SK-N-SH treated with all-trans-retinoic acid at 6 μM for 48 hours (cell line): ENCODE measurements at regions not wholly inside any gene's neighbourhood (a gene's known extent, or its start where the extent isn't known, plus 50 kb on each side); places are given as distances from the start of the nearest gene placed in this dataset.

Experiments used
- ATAC-seq: fragments of 200-7000 bp; cut with Tn5 transposase; 3 replicates; pipeline ENCODE4 v1.9.1; 2020; ENCODE audit warnings: mild to moderate bottlenecking, moderate library complexity
- BACH2 ChIP-seq: fragments of 250-450 bp; sonication (Bioruptor Pico); IDR thresholded peaks from 2 replicates; pipeline ENCODE4 v1.9.0; 2021; ENCODE audit warnings: mild to moderate bottlenecking, borderline replicate concordance
- CSDC2 ChIP-seq: fragments of 250-450 bp; sonication (Bioruptor Pico); IDR thresholded peaks from 2 replicates; pipeline ENCODE4 v1.5.0; 2020; ENCODE audit warnings: mild to moderate bottlenecking, moderate library complexity
- ESRRG ChIP-seq: fragments of 250-450 bp; sonication (Bioruptor Pico); IDR thresholded peaks from 2 replicates; pipeline ENCODE4 v1.6.1; 2021; ENCODE audit warnings: mild to moderate bottlenecking
- GLIS3 ChIP-seq: fragments of 250-450 bp; sonication (Bioruptor Pico); IDR thresholded peaks from 2 replicates; pipeline ENCODE4 v1.5.0; 2020; ENCODE audit warnings: mild to moderate bottlenecking, moderate library complexity
- ISL1 ChIP-seq: fragments of 250-450 bp; sonication (Bioruptor Pico); IDR thresholded peaks from 2 replicates; pipeline ENCODE4 v2.1.2; 2022; ENCODE audit warnings: mild to moderate bottlenecking, moderate library complexity
- OSR1 ChIP-seq: fragments of 250-450 bp; sonication (Bioruptor Pico); IDR thresholded peaks from 2 replicates; pipeline ENCODE4 v1.8.0; 2022; ENCODE audit warnings: moderate library complexity, mild to moderate bottlenecking, inconsistent platforms
- PPARA ChIP-seq: fragments of 250-450 bp; sonication (Bioruptor Pico); IDR thresholded peaks from 2 replicates; pipeline ENCODE4 v1.5.0; 2020; ENCODE audit warnings: mild to moderate bottlenecking, borderline replicate concordance
- RARB ChIP-seq: fragments of 250-450 bp; sonication (Bioruptor Pico); IDR thresholded peaks from 2 replicates; pipeline ENCODE4 v1.8.0; 2021; ENCODE audit warnings: mild to moderate bottlenecking, moderate library complexity
- SNAI2 ChIP-seq: fragments of 250-450 bp; sonication (Bioruptor Pico); IDR thresholded peaks from 2 replicates; pipeline ENCODE4 v1.5.0; 2020; ENCODE audit warnings: mild to moderate bottlenecking, moderate library complexity
- TCF4 ChIP-seq: fragments of 250-450 bp; sonication (Bioruptor Pico); IDR thresholded peaks from 2 replicates; pipeline ENCODE4 v1.8.0; 2021; ENCODE audit warnings: mild to moderate bottlenecking, moderate library complexity, borderline replicate concordance
- ZC3H10 ChIP-seq: fragments of 250-450 bp; sonication (Bioruptor Pico); IDR thresholded peaks from 2 replicates; pipeline ENCODE4 v1.5.1; 2021; ENCODE audit warnings: mild to moderate bottlenecking, moderate library complexity
- ZFP3 ChIP-seq: fragments of 250-450 bp; sonication (Bioruptor Pico); IDR thresholded peaks from 2 replicates; pipeline ENCODE4 v1.5.0; 2020; ENCODE audit warnings: mild to moderate bottlenecking, moderate library complexity
- ZFP30 ChIP-seq: fragments of 450-650 bp; formaldehyde crosslinking; IDR thresholded peaks from 2 replicates; pipeline ENCODE4 v1.5.0; 2022; ENCODE audit warnings: mild to moderate bottlenecking, moderate library complexity
- ZNF565 ChIP-seq: fragments of 450-650 bp; formaldehyde crosslinking; conservative IDR thresholded peaks from 2 replicates; pipeline ENCODE4 v1.5.0; 2020; ENCODE audit warnings: low read depth, mild to moderate bottlenecking, moderate library complexity
- ZNF70 ChIP-seq: fragments of 450-650 bp; formaldehyde crosslinking; IDR thresholded peaks from 2 replicates; pipeline ENCODE4 v1.5.0; 2020; ENCODE audit warnings: mild to moderate bottlenecking, moderate library complexity
- ZNF8 ChIP-seq: fragments of 450-650 bp; formaldehyde crosslinking; IDR thresholded peaks from 2 replicates; pipeline ENCODE4 v1.5.0; 2020; ENCODE audit warnings: mild to moderate bottlenecking, moderate library complexity
- TF ChIP-seq, protein P1 (sequence below): fragments of 250-450 bp; sonication (Bioruptor Pico); IDR thresholded peaks from 2 replicates; pipeline ENCODE4 v1.8.0; 2021; ENCODE audit warnings: low read depth, mild to moderate bottlenecking, moderate library complexity, borderline replicate concordance
- TF ChIP-seq, protein P2 (sequence below): fragments of 250-450 bp; sonication (Bioruptor Pico); IDR thresholded peaks from 2 replicates; pipeline ENCODE4 v1.5.1; 2020; ENCODE audit warnings: low read depth, mild to moderate bottlenecking, moderate library complexity
- TF ChIP-seq, protein P3 (sequence below): fragments of 250-450 bp; sonication (Bioruptor Pico); IDR thresholded peaks from 2 replicates; pipeline ENCODE4 v1.5.0; 2020; ENCODE audit warnings: mild to moderate bottlenecking, moderate library complexity
- TF ChIP-seq, protein P4 (sequence below): fragments of 250-450 bp; sonication (Bioruptor Pico); IDR thresholded peaks from 2 replicates; pipeline ENCODE4 v1.5.1; 2021; ENCODE audit warnings: mild to moderate bottlenecking, moderate library complexity
- TF ChIP-seq, protein P5 (sequence below): fragments of 250-450 bp; sonication (Bioruptor Pico); IDR thresholded peaks from 2 replicates; pipeline ENCODE4 v1.8.0; 2020; ENCODE audit warnings: mild to moderate bottlenecking, moderate library complexity, borderline replicate concordance

DNA sequence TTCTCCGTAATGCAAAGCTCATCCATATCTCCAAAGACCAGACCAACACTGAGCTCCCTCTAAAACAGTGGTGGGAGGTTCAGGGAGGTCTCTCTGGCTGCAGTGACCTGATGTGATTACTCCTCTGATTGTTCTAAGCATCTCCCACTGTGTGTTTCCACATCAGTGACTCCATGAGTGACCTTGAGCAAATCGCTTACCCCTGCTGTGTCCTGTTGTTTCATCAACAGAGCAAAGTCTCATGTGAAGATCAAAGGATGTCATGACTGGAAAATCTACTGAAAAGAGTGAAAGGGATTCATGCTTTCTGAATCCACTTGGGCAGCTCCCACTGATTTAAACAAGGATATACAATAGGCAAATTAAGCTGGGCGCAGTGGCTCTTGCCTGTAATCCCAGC lies 352.9 kb downstream of the TMEM114 start:
- ATAC-seq: no peak
- TF ChIP-seq ZNF565 (CRISPR knock-in tag): no peak
- no peak for TF ChIP-seq OSR1
- no peak for TF ChIP-seq TCF4 (CRISPR knock-in tag)
- no peak for TF ChIP-seq ZNF8 (CRISPR knock-in tag)
- TF ChIP-seq ZC3H10 (CRISPR knock-in tag): no peak
- no peak for TF ChIP-seq ZNF70 (CRISPR knock-in tag)
- no peak for TF ChIP-seq ZFP3

DNA sequence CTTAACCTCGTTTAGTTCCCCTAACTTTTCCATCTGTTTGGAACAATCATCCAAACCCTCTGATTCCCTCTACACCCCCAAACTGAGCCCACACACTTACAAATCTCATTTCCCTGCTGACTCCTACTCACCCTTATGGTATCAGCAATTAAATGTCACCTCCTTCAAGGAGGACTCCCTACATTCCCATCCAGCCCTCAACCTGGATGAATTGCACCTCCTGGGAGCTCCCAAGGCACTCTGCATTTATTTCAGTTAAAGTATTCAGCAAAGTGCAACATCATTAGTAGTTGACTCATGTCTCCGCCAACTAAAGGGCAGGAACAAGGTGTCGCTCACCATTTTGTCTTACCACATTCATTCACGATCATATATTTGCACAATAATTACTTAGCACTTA lies 353.5 kb downstream of the TMEM114 start:
- no peak for TF ChIP-seq PPARA (CRISPR knock-in tag)
- TF ChIP-seq CSDC2 (CRISPR knock-in tag): no peak
- no peak for TF ChIP-seq SNAI2
- TF ChIP-seq ZC3H10 (CRISPR knock-in tag): no peak
- TF ChIP-seq ZFP30: no peak
- no peak for TF ChIP-seq TCF4 (CRISPR knock-in tag)
- no peak for TF ChIP-seq OSR1
- TF ChIP-seq GLIS3: no peak
- no peak for TF ChIP-seq ZFP3
- no peak for TF ChIP-seq BACH2 (CRISPR knock-in tag)
- TF ChIP-seq ZNF565 (CRISPR knock-in tag): no peak
- no peak for TF ChIP-seq ISL1 (CRISPR knock-in tag)
- TF ChIP-seq, protein P1, sequence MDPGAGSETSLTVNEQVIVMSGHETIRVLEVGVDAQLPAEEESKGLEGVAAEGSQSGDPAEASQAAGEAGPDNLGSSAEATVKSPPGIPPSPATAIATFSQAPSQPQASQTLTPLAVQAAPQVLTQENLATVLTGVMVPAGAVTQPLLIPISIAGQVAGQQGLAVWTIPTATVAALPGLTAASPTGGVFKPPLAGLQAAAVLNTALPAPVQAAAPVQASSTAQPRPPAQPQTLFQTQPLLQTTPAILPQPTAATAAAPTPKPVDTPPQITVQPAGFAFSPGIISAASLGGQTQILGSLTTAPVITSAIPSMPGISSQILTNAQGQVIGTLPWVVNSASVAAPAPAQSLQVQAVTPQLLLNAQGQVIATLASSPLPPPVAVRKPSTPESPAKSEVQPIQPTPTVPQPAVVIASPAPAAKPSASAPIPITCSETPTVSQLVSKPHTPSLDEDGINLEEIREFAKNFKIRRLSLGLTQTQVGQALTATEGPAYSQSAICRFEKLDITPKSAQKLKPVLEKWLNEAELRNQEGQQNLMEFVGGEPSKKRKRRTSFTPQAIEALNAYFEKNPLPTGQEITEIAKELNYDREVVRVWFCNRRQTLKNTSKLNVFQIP (CRISPR knock-in tag): no peak
- no peak for TF ChIP-seq ESRRG (CRISPR knock-in tag)
- TF ChIP-seq ZNF8 (CRISPR knock-in tag): no peak
- TF ChIP-seq, all 23 proteins: peak for 0
- ATAC-seq: no peak

DNA sequence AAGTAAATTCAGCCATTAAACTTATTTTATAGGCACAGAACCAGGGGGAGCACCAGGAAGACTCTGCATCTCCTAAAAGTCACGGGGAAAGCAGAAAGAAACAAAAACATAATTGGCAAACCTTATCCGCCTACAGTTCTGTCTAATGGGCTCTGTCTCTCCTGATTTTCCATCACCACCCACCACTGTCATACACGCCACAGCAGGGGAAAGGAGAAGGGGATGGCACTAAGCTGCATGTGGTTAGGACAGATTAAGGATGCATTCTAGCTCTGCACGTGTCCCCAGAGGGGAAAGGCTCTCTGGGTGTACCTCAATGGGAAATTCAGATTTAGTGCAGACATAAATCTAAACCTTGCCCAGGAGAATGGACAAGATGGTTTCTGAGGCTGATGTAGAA lies 359.8 kb downstream of the TMEM114 start:
- ATAC-seq: no peak
- TF ChIP-seq ZNF8 (CRISPR knock-in tag) (no peak), TCF4 (CRISPR knock-in tag) (no peak), ZC3H10 (CRISPR knock-in tag) (no peak), ESRRG (CRISPR knock-in tag) (no peak), SNAI2 (no peak), RARB (no peak), GLIS3 (no peak)
- TF ChIP-seq, protein P2, sequence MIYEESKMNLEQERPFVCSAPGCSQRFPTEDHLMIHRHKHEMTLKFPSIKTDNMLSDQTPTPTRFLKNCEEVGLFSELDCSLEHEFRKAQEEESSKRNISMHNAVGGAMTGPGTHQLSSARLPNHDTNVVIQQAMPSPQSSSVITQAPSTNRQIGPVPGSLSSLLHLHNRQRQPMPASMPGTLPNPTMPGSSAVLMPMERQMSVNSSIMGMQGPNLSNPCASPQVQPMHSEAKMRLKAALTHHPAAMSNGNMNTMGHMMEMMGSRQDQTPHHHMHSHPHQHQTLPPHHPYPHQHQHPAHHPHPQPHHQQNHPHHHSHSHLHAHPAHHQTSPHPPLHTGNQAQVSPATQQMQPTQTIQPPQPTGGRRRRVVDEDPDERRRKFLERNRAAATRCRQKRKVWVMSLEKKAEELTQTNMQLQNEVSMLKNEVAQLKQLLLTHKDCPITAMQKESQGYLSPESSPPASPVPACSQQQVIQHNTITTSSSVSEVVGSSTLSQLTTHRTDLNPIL: no peak
- TF ChIP-seq, protein P3, sequence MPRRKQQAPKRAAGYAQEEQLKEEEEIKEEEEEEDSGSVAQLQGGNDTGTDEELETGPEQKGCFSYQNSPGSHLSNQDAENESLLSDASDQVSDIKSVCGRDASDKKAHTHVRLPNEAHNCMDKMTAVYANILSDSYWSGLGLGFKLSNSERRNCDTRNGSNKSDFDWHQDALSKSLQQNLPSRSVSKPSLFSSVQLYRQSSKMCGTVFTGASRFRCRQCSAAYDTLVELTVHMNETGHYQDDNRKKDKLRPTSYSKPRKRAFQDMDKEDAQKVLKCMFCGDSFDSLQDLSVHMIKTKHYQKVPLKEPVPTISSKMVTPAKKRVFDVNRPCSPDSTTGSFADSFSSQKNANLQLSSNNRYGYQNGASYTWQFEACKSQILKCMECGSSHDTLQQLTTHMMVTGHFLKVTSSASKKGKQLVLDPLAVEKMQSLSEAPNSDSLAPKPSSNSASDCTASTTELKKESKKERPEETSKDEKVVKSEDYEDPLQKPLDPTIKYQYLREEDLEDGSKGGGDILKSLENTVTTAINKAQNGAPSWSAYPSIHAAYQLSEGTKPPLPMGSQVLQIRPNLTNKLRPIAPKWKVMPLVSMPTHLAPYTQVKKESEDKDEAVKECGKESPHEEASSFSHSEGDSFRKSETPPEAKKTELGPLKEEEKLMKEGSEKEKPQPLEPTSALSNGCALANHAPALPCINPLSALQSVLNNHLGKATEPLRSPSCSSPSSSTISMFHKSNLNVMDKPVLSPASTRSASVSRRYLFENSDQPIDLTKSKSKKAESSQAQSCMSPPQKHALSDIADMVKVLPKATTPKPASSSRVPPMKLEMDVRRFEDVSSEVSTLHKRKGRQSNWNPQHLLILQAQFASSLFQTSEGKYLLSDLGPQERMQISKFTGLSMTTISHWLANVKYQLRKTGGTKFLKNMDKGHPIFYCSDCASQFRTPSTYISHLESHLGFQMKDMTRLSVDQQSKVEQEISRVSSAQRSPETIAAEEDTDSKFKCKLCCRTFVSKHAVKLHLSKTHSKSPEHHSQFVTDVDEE (CRISPR knock-in tag): no peak

DNA sequence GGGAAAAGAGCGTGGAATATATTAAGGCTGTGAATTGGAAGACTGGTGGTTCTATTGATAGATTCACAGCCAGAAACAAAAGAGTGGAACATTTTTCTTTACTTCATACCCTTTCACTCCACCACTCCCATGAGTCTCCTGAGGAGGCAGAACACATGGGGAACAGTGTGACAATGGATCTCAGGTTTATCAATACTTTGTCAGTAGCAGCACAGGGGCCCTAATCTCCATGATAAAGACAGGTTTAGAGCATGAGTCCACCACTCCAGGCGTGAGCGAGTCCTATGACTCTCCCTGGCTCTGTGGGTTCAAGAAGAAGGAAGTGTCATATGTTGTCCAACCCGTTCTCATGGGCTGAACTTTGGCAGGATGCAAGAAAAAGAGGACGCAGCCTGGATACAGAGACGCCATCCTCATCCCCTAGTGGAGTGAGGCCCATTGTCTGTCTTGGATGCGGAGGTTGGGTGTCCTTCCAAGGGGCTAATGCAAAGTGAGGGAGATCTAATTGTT lies 361.2 kb downstream of the TMEM114 start:
- TF ChIP-seq OSR1 (no peak), GLIS3 (no peak), CSDC2 (CRISPR knock-in tag) (no peak), BACH2 (CRISPR knock-in tag) (no peak)
- no peak for ATAC-seq

DNA sequence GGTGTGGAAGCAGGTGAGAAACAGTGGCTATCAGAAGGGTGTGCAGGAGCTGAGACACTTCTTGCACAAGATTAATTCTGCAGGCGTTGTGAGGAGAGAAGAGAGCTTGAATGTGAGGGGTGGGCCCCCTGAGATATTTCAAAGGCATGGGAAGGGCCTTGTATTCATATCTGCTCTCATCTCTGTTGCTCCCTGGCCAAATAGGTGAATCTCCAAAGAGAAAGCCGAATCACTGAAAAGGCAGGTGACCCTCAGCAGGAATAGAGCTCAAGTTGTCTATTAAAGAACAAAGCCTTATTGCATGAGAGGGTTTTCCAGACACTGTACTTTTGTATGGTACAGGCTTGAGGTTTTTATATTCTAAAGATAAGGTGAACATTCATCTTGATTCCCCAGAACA lies 373.1 kb downstream of the TMEM114 start:
- no peak for ATAC-seq
- TF ChIP-seq SNAI2 (no peak), RARB (no peak), ZFP30 (no peak), ZNF70 (CRISPR knock-in tag) (no peak), ZC3H10 (CRISPR knock-in tag) (no peak), TCF4 (CRISPR knock-in tag) (no peak)
- TF ChIP-seq, protein P1 (CRISPR knock-in tag): no peak
- TF ChIP-seq, protein P4, sequence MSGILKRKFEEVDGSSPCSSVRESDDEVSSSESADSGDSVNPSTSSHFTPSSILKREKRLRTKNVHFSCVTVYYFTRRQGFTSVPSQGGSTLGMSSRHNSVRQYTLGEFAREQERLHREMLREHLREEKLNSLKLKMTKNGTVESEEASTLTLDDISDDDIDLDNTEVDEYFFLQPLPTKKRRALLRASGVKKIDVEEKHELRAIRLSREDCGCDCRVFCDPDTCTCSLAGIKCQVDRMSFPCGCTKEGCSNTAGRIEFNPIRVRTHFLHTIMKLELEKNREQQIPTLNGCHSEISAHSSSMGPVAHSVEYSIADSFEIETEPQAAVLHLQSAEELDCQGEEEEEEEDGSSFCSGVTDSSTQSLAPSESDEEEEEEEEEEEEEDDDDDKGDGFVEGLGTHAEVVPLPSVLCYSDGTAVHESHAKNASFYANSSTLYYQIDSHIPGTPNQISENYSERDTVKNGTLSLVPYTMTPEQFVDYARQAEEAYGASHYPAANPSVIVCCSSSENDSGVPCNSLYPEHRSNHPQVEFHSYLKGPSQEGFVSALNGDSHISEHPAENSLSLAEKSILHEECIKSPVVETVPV (CRISPR knock-in tag): no peak
- TF ChIP-seq, protein P5, sequence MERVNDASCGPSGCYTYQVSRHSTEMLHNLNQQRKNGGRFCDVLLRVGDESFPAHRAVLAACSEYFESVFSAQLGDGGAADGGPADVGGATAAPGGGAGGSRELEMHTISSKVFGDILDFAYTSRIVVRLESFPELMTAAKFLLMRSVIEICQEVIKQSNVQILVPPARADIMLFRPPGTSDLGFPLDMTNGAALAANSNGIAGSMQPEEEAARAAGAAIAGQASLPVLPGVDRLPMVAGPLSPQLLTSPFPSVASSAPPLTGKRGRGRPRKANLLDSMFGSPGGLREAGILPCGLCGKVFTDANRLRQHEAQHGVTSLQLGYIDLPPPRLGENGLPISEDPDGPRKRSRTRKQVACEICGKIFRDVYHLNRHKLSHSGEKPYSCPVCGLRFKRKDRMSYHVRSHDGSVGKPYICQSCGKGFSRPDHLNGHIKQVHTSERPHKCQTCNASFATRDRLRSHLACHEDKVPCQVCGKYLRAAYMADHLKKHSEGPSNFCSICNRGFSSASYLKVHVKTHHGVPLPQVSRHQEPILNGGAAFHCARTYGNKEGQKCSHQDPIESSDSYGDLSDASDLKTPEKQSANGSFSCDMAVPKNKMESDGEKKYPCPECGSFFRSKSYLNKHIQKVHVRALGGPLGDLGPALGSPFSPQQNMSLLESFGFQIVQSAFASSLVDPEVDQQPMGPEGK (CRISPR knock-in tag): no peak
